ENCODE measurements at regions not wholly inside any gene's neighbourhood (a gene's known extent, or its start where the extent isn't known, plus 50 kb on each side); places are given as distances from the start of the nearest gene placed in this dataset.

DNA sequence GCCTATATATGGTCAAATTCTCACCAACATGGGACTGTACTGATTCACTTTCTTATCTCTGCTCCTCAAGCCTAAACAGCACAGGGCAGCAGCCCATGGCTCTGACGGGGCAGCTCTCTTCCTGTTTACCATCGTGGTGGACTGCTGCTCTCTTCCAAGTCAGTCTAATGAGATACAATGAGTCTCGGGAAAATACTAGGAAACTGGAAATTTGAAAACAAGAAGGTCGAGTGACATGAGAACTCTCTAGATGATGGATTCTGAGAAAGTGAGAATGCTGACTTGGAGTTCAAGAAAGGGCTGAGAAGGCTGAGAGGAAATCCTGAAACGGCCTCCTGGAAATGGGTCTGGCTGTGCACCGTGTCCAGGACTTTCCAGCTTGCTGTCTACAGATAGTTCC, 122.8 kb upstream of the ARGLU1 start:
- no peak overlapping the region for H3K9ac ChIP-seq (ENCODE audit: low read length)
- H3K4me2 ChIP-seq (ENCODE audit: low read depth, low read length, poor library complexity, severe bottlenecking), result no peak overlapping the region
- TF ChIP-seq EZH2phosphoT487 (conservative IDR thresholded peaks at IDR 0.05; ENCODE audit: low read length), result no peak
- TF ChIP-seq, protein P1, sequence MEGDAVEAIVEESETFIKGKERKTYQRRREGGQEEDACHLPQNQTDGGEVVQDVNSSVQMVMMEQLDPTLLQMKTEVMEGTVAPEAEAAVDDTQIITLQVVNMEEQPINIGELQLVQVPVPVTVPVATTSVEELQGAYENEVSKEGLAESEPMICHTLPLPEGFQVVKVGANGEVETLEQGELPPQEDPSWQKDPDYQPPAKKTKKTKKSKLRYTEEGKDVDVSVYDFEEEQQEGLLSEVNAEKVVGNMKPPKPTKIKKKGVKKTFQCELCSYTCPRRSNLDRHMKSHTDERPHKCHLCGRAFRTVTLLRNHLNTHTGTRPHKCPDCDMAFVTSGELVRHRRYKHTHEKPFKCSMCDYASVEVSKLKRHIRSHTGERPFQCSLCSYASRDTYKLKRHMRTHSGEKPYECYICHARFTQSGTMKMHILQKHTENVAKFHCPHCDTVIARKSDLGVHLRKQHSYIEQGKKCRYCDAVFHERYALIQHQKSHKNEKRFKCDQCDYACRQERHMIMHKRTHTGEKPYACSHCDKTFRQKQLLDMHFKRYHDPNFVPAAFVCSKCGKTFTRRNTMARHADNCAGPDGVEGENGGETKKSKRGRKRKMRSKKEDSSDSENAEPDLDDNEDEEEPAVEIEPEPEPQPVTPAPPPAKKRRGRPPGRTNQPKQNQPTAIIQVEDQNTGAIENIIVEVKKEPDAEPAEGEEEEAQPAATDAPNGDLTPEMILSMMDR (IDR thresholded peaks at IDR 0.05; ENCODE audit: insufficient read depth, low read length, poor library complexity, severe bottlenecking), result no peak
- no peak overlapping the region for H3K27ac ChIP-seq (ENCODE audit: low read depth, low read length)
- H3K79me2 ChIP-seq (ENCODE audit: insufficient read depth, low read length), result no peaks in the 10 kb centered on the region
- H3F3A ChIP-seq (ENCODE audit: insufficient read depth), result no peaks in the 10 kb centered on the region
- H3K9me2 ChIP-seq (replicated peaks; ENCODE audit: insufficient read depth, low read length), result no peaks in the 10 kb centered on the region
- no peaks in the 10 kb centered on the region for H3K36me3 ChIP-seq (ENCODE audit: low read length)
- H3K9me3 ChIP-seq (ENCODE audit: insufficient read depth, low read length), result no peaks in the 10 kb centered on the region
- no peak overlapping the region for H2AFZ ChIP-seq (ENCODE audit: low read depth, low read length, severe bottlenecking)
- no peak overlapping the region for H3K4me3 ChIP-seq (ENCODE audit: insufficient read depth, low read length, poor library complexity, severe bottlenecking)
- no peaks in the 10 kb centered on the region for H4K20me1 ChIP-seq (ENCODE audit: low read depth, low read length)
- H3K27me3 ChIP-seq (ENCODE audit: low read length), result no peaks in the 10 kb centered on the region

DNA sequence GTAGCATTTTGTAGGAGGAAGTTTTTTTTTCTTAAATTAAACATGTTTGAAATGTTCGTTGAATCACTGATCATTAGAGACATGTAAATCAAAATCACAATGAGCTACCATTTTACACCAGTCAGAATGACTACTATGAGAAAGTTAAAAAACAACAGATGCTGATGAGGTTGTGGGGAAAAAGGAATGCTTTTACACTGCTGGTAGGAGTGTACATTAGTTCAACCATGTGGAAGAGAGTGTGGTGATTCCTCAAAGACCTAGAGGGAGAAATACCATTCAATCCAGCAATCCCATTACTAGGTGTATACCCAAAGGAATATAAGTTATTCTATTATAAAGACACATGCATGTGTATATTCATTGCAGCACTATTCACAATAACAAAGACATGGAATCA, 122.0 kb upstream of the ARGLU1 start:
- Histone ChIP-seq H3K9ac (ENCODE audit: low read length) (no peak overlapping the region), H4K20me1 (ENCODE audit: low read depth, low read length) (no peaks in the 10 kb centered on the region), H3K27ac (ENCODE audit: low read depth, low read length) (no peak overlapping the region), H3K4me3 (ENCODE audit: insufficient read depth, low read length, poor library complexity, severe bottlenecking) (no peak overlapping the region), H3K79me2 (ENCODE audit: insufficient read depth, low read length) (no peaks in the 10 kb centered on the region), H3F3A (ENCODE audit: insufficient read depth) (no peaks in the 10 kb centered on the region), H2AFZ (ENCODE audit: low read depth, low read length, severe bottlenecking) (no peak overlapping the region), H3K4me2 (ENCODE audit: low read depth, low read length, poor library complexity, severe bottlenecking) (no peak overlapping the region), H3K9me2 (replicated peaks; ENCODE audit: insufficient read depth, low read length) (no peaks in the 10 kb centered on the region), H3K9me3 (ENCODE audit: insufficient read depth, low read length) (no peaks in the 10 kb centered on the region), H3K36me3 (ENCODE audit: low read length) (no peaks in the 10 kb centered on the region), H3K27me3 (ENCODE audit: low read length) (no peaks in the 10 kb centered on the region)
- TF ChIP-seq, protein P1 (IDR thresholded peaks at IDR 0.05; ENCODE audit: insufficient read depth, low read length, poor library complexity, severe bottlenecking), result no peak
- TF ChIP-seq EZH2phosphoT487 (conservative IDR thresholded peaks at IDR 0.05; ENCODE audit: low read length), result no peak

DNA sequence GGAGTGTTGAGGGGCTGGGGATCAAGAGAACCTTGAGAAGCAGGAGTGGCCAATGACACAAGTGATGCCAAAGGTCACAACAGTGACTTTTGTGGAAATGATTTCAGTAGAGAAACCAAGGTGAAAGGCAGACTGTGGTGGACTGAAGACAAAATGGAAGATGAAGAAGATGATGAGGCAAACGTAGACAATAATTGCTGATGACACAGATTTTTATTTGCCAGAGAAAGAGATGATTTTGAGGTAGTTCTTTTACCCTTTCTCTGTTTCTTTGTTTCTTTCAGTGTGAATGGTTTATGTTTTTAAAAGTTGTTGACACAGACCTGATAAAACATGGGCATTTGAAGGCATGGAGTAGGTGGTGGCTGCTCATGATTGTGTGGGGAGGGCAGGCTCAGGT, 121.0 kb upstream of the ARGLU1 start:
- Histone ChIP-seq H3K27ac (ENCODE audit: low read depth, low read length) (no peak overlapping the region), H3K9me2 (replicated peaks; ENCODE audit: insufficient read depth, low read length) (no peaks in the 10 kb centered on the region), H3K4me2 (ENCODE audit: low read depth, low read length, poor library complexity, severe bottlenecking) (no peak overlapping the region), H3F3A (ENCODE audit: insufficient read depth) (no peaks in the 10 kb centered on the region), H3K4me3 (ENCODE audit: insufficient read depth, low read length, poor library complexity, severe bottlenecking) (no peak overlapping the region), H3K9me3 (ENCODE audit: insufficient read depth, low read length) (no peaks in the 10 kb centered on the region), H3K9ac (ENCODE audit: low read length) (no peak overlapping the region), H3K27me3 (ENCODE audit: low read length) (no peaks in the 10 kb centered on the region), H2AFZ (ENCODE audit: low read depth, low read length, severe bottlenecking) (no peak overlapping the region), H4K20me1 (ENCODE audit: low read depth, low read length) (no peaks in the 10 kb centered on the region), H3K79me2 (ENCODE audit: insufficient read depth, low read length) (no peaks in the 10 kb centered on the region), H3K36me3 (ENCODE audit: low read length) (no peaks in the 10 kb centered on the region)
- no peak for TF ChIP-seq EZH2phosphoT487 (conservative IDR thresholded peaks at IDR 0.05; ENCODE audit: low read length)
- TF ChIP-seq, protein P1 (IDR thresholded peaks at IDR 0.05; ENCODE audit: insufficient read depth, low read length, poor library complexity, severe bottlenecking), result no peak

Data from SU-DHL-6 (cell line).